Spleen (tissue), 7 donors: ENCODE measurements at regions not wholly inside any gene's neighbourhood (a gene's known extent, or its start where the extent isn't known, plus 50 kb on each side); places are given as distances from the start of the nearest gene placed in this dataset.

Experiments used
- CTCF ChIP-seq, 11 experiments: fragments of 200-600 bp in 7 of 11; fragments of 450-650 bp in 4 of 11; sonication (generic) in 4 of 11; IDR thresholded peaks in 8 of 11; conservative IDR thresholded peaks in 3 of 11; 1 replicate in 7 of 11; 2 replicates in 4 of 11; pipeline versions ENCODE4 v1.4.0 to v1.8.0; 2016 to 2021; ENCODE audit warnings: antibody characterized with exemption in 11 of 11, inconsistent platforms in 4 of 11, mild to moderate bottlenecking in 1 of 11
- POLR2A ChIP-seq, 3 donors: fragments of 450-650 bp; IDR thresholded peaks; one replicate each; pipeline ENCODE4 v1.5.1; 2017; ENCODE audit warnings: antibody characterized with exemption in 3 of 3, mild to moderate bottlenecking in 1 of 3
- POLR2AphosphoS5 ChIP-seq, 3 donors: sonication (generic); formaldehyde crosslinking; IDR thresholded peaks; one replicate each; pipeline ENCODE4 v1.5.1; 2017; ENCODE audit warnings: antibody characterized with exemption in 3 of 3
- donor health status: DM: no; HTN: no; CAD: no; lungs with moderate emphysema.
- donor health status: DM: no; HTN: no; CAD: no.
- donor health status: DM: no; HTN: no; CAD: no.

GRCh38 chr9:95679874-95680273, 163.1 kb upstream of the PTCH1 start:
- TF ChIP-seq POLR2AphosphoS5 (IDR thresholded peaks at IDR 0.05) (no peak), CTCF (IDR thresholded peaks at IDR 0.05 in 8 of 11, conservative IDR thresholded peaks at IDR 0.05 in 3 of 11) (no peak), POLR2A (IDR thresholded peaks at IDR 0.05) (no peak)
